WI38 (cell line): ENCODE measurements at regions not wholly inside any gene's neighbourhood (a gene's known extent, or its start where the extent isn't known, plus 50 kb on each side); places are given as distances from the start of the nearest gene placed in this dataset.

ENCODE experiments used
- H3K4me3 ChIP-seq: 2 replicates; pipeline ENCODE4 v1.5.1; 2011; ENCODE audit warnings: low read depth, mild to moderate bottlenecking, control low read depth, low read length
- CTCF ChIP-seq: IDR thresholded peaks from 2 replicates; pipeline ENCODE4 v1.5.1; 2012; ENCODE audit warnings: low read depth, mild to moderate bottlenecking, control low read depth, low read length

DNA sequence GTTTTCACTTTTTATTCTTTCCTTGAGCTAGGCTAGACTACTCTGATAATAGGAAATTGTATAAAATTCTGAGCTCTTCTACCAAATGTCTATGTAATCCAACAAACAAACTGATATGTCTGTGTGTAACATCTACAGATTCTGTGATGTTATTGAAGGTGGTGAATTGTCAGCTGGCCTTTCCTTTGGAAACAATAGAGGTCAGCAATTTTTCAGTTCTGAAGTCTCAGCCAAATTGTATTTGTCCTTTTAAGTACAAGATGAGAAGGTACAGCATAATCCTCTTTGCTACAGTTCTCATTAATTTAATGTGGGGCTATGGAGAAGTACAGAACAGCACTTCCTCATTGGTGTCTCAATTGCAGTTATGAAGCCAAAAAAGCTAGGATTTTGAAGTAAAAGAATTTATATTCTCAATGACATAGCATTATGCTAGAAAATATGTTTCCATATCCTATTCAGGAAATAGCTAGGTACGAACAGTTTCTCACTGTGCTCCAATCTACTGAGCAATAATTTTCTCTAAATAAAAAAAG is 198.0 kb downstream of the HINT1 start:
- H3K4me3 ChIP-seq, result no peak overlapping the region
- no peak for TF ChIP-seq CTCF

- TF ChIP-seq CTCF, result no peak
- no peak overlapping the region for H3K4me3 ChIP-seq
Observed at GRCh38 chr5:130965920-130966319, 199.1 kb downstream of the HINT1 start.

GRCh38 chr5:130965360-130965759 is 199.7 kb downstream of the HINT1 start:
- H3K4me3 ChIP-seq, result no peak overlapping the region
- no peak for TF ChIP-seq CTCF

DNA sequence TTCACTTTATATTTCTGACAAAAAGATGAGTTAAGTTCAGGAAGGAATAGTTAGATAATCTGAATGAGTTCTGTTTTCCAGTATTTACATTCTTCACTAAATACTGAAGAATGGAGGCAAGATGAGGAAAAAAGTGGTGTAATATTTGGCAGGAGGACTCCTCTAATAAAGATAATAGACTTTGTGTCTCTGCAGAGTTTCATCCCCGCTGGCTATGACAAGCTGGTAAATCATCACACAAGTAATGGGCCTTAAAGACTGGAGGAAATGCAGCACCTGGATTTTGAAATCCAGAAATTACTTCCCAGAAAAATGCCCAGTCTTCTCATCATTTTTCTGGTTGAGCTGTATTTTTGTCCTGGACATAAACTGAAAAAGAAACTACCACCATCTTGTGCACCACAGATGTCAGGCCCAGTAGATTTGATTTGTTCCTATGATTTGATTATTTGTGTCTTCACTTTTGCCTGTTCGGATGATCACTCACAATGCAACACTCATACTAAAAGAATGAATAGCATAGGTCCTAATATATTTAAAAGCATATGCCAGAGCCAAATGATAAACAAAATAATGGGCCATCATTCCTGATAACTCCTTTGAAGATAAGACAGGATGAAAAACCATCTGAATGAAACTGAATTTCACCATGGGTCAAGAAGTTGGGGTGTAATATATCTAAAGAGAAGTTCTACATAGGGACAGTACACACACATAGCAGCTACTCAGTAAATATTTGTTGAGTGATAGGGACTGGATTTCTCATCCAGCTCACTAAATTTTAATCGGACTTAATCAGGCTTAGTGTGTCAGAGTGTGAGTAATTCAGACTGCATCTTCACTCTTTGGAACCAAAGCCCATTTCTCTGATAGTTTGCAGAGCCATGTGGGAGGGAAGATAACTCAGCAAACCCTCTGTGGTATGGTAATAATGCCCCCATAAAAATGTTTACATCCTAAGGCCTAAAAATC is 200.5 kb downstream of the HINT1 start:
- TF ChIP-seq CTCF, result no peak
- H3K4me3 ChIP-seq, result no peak overlapping the region

GRCh38 chr5:130963798-130964197 is 201.3 kb downstream of the HINT1 start:
- TF ChIP-seq CTCF, result no peak
- no peak overlapping the region for H3K4me3 ChIP-seq

GRCh38 chr5:130957151-130957550 is 207.9 kb downstream of the HINT1 start:
- no peak overlapping the region for H3K4me3 ChIP-seq
- no peak for TF ChIP-seq CTCF

GRCh38 chr5:130955041-130955440 is 210.0 kb downstream of the HINT1 start:
- TF ChIP-seq CTCF, result no peak
- no peak overlapping the region for H3K4me3 ChIP-seq
